ENCODE measurements at regions not wholly inside any gene's neighbourhood (a gene's known extent, or its start where the extent isn't known, plus 50 kb on each side); places are given as distances from the start of the nearest gene placed in this dataset.
A peak's percentile ranks its signal among the peaks of the same experiment; 100 is the strongest.

DNA sequence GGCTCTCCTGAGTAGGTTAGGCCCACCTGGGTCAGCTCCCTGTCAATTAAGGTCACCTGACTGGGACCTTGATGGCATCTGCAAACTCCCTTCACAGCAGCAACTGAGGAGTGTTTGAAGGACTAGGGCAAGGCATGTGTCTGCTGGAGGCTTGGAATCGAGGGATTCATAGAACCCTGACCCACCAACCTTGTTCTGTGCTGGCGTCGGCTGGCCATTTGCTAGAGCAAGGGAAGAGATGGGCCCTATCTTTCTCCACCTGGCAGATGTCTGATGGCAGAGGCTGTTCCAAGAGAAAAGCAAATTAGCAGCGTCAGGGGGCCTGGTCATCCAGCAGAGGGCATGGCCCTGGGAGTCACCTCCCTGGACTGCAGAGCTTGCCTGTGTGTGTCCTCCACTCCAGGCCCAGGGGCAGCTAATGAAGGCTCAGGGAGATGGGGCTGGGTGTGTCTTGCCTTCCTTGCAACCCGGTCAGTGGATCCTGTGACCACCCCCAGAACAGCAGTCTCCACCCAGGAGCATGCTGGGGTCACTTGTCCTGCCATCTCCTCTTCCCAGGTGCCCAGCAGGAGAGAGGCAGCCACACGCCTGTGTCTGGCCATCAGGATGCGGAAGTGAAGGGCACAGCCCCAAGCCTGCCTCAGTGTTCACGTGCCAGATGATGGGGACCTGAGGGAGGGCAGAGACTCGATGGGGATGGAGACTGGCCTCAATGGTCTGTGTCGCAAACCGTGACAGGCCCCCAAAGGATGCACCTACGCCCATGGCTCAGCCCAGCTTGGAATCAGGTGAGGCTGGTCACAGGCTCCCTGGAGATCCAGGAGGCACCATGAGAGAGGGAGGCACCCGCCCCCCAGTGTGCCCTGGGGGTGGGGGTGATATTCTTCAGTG is 53.9 kb downstream of the BARX1 start:
- DNase-seq = peak in 1 of 2 donors; percentile 6
- no peaks in the 10 kb centered on the region for H3K4me1 ChIP-seq
- H3K9me3 ChIP-seq = no peaks in the 10 kb centered on the region
- no peaks in the 10 kb centered on the region for H3K27me3 ChIP-seq
- no peak overlapping the region for H3K27ac ChIP-seq
- H3K36me3 ChIP-seq = no peaks in the 10 kb centered on the region
- TF ChIP-seq POLR2A (IDR thresholded peaks at IDR 0.05) = no peak
- TF ChIP-seq, protein P1, sequence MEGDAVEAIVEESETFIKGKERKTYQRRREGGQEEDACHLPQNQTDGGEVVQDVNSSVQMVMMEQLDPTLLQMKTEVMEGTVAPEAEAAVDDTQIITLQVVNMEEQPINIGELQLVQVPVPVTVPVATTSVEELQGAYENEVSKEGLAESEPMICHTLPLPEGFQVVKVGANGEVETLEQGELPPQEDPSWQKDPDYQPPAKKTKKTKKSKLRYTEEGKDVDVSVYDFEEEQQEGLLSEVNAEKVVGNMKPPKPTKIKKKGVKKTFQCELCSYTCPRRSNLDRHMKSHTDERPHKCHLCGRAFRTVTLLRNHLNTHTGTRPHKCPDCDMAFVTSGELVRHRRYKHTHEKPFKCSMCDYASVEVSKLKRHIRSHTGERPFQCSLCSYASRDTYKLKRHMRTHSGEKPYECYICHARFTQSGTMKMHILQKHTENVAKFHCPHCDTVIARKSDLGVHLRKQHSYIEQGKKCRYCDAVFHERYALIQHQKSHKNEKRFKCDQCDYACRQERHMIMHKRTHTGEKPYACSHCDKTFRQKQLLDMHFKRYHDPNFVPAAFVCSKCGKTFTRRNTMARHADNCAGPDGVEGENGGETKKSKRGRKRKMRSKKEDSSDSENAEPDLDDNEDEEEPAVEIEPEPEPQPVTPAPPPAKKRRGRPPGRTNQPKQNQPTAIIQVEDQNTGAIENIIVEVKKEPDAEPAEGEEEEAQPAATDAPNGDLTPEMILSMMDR (IDR thresholded peaks at IDR 0.05 in 4 of 5, conservative IDR thresholded peaks at IDR 0.05 in 1 of 5) = no peak
- in situ Hi-C loops (cut with MboI; ENCODE audit: low sequenced_read_pairs in 4 of 4) = no loop called here
- intact Hi-C loops (cut with DNase I; ENCODE audit: low total_unique reads) = no loop called here
- ATAC-seq = no peak
- no peak overlapping the region for H3K4me3 ChIP-seq

DNA sequence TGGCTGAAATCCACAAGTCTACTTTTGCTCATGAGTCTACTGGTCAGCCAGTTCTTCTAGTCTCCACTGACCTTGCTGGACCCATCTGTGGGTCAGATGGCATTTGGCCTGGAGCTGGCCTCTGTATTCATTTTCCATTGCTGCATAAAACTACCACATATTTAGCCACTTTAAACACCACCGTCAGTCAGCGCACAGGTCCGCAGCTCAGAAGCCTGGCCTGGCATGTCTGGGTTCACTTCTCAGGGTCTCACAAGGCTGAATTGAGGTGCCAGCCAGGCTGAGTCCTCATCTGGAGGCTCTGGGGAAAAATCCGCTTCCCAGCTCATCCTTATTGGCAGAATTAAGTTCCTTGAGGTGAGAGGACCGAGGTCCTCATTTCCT is 54.7 kb downstream of the BARX1 start:
- Histone ChIP-seq H3K4me3 (no peak overlapping the region), H3K27me3 (no peaks in the 10 kb centered on the region), H3K9me3 (no peaks in the 10 kb centered on the region), H3K36me3 (no peaks in the 10 kb centered on the region), H3K27ac (no peak overlapping the region), H3K4me1 (no peaks in the 10 kb centered on the region)
- intact Hi-C loops (cut with DNase I; ENCODE audit: low total_unique reads) (no loop called here), in situ Hi-C loops (cut with MboI; ENCODE audit: low sequenced_read_pairs in 4 of 4) (no loop called here)
- TF ChIP-seq, protein P1 (IDR thresholded peaks at IDR 0.05 in 4 of 5, conservative IDR thresholded peaks at IDR 0.05 in 1 of 5) = no peak
- TF ChIP-seq POLR2A (IDR thresholded peaks at IDR 0.05) = no peak
- ATAC-seq = no peak
- DNase-seq = no peak

DNA sequence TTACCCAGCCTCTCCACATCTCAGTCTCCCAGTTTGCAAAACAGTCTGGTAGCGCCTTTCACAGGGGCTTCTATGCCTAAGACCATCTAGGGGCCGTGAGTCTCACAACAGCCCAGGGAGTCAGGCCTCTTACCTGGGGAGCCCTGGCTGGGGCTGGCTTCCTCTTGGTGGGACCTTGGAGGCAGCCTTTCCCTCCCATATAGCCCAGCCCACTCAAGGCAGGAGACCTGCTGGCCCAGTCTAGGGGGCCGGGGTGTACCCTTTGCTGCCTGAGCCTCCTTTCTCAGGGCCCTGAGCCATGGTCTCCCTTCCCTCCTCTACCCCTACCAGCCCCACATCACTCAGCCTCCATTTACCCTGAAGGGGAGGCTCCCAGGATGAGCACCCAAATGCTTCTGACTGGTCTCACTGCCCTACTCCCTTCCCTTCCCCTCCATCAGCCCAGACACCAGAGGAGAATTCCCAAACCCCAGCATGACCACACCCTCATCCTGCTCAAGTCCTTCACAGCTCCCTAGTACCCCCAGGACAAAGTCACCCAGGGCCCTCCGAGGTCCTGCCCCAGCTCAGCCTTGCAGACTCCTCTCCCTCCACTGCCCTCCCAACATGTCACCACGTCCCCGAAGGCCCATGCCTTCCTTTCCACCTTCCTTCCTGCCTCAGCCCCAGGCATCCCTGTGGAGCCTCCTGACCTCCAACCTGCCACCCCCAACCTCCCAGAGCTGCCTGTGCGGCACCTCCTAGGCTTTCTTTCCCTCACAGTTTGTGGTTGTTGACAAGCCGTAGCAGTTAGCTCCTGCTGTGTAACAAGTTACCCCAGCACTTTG is 55.3 kb downstream of the BARX1 start:
- no peak for ATAC-seq
- intact Hi-C loops (cut with DNase I; ENCODE audit: low total_unique reads) (no loop called here), in situ Hi-C loops (cut with MboI; ENCODE audit: low sequenced_read_pairs in 4 of 4) (no loop called here)
- H3K27me3 ChIP-seq = no peaks in the 10 kb centered on the region
- H3K9me3 ChIP-seq = no peaks in the 10 kb centered on the region
- TF ChIP-seq, protein P1 (IDR thresholded peaks at IDR 0.05 in 4 of 5, conservative IDR thresholded peaks at IDR 0.05 in 1 of 5) = no peak
- TF ChIP-seq POLR2A (IDR thresholded peaks at IDR 0.05) = no peak
- H3K36me3 ChIP-seq = no peaks in the 10 kb centered on the region
- DNase-seq = no peak
- no peaks in the 10 kb centered on the region for H3K4me1 ChIP-seq
- H3K4me3 ChIP-seq = no peak overlapping the region
- H3K27ac ChIP-seq = no peak overlapping the region

DNA sequence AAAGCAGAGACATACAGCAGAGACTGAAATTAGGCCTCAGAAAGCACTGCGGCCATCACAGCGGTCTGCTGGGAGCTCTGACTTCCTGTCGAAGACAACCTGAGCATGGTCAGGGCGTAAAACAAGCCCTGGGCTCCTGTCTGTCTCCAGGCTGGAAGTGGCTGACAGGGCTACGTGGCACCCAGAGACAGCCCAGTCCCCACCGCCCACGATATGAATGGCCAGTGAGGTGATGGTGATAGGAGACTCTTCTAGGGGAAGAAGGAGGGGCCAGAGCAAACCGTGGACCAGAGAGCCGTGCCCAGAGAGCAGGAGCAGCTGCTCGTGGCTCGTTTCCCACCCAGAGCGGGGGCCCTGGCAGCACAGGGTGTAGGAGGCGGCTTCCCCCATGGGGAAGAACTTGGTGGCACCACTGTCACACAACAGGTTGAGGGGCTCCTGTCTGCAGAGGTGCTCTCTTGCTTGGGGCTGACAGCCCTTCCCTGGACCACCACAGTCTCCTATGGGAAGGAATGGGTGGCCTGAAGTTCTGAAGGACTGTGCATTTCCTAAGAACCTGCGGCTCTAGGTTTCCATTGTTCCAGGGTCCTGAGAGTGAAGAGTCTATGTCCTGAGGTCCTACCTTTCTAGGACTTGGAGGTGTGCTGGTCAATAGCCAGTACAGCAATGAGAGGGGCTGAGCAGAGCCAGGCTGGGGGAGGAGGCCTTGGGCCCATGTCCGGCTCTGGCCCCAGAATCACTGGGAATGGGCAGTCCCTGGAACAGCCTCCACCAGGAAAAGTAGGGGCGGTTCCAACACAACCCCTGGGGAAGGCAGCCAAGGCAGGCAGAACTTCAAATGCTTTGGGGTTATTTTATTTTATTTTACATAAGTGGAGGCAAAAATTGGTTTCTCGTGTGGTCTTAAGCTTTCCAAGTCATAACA is 56.4 kb downstream of the BARX1 start:
- H3K27ac ChIP-seq = no peak overlapping the region
- TF ChIP-seq POLR2A (IDR thresholded peaks at IDR 0.05) = no peak
- TF ChIP-seq, protein P1 (IDR thresholded peaks at IDR 0.05 in 4 of 5, conservative IDR thresholded peaks at IDR 0.05 in 1 of 5) = no peak
- DNase-seq (no peak), ATAC-seq (no peak)
- in situ Hi-C loops (cut with MboI; ENCODE audit: low sequenced_read_pairs in 4 of 4) (no loop called here), intact Hi-C loops (cut with DNase I; ENCODE audit: low total_unique reads) (no loop called here)
- no peaks in the 10 kb centered on the region for H3K9me3 ChIP-seq
- H3K4me1 ChIP-seq = no peaks in the 10 kb centered on the region
- H3K36me3 ChIP-seq = no peaks in the 10 kb centered on the region
- no peaks in the 10 kb centered on the region for H3K27me3 ChIP-seq
- H3K4me3 ChIP-seq = no peak overlapping the region

Measured in gastrocnemius medialis (tissue), 4 donors.